ENCODE measurements at regions not wholly inside any gene's neighbourhood (a gene's known extent, or its start where the extent isn't known, plus 50 kb on each side); places are given as distances from the start of the nearest gene placed in this dataset.

DNA sequence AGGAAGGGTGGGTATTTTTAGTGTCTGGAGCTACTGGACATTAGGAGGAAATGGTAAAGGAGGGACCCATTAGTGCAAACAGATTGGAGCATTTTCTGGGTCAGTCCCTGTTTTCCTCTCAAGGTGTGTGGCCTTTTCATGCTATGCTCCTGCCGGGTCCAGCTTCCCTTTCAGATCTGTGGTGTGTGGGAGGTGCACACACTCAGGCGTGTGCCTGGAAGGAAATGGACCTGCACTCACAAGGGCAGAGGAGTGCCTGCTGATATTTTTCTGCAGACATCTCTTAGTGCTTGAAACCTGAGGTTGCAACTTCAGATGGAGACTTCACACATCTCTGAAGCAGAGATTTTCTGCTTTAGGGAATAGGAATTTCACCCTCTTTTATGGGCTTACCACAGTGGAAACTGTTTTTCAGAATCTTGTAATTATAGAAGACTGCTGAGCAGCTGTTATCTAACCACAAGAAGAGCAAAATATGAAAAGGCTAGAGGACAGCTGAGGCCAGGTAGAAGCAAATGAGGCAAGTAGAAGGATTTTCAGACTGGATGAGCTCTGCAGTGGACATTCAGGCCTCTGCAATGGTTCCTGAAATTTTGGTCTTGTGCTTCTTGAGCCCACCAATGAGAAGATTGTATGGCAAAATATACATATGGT, 764.3 kb downstream of the QKI start:
- no peak overlapping the region for H3K4me3 ChIP-seq
- no peak for TF ChIP-seq EZH2phosphoT487 (IDR thresholded peaks at IDR 0.05; ENCODE audit: insufficient read depth, low read depth)
- no peak for TF ChIP-seq EZH2 (IDR thresholded peaks at IDR 0.05; ENCODE audit: insufficient read depth, poor library complexity, severe bottlenecking)
- in situ Hi-C loops (cut with MboI) = no loop called here
- no peaks in the 10 kb centered on the region for H3K27me3 ChIP-seq (replicated peaks; ENCODE audit: insufficient read depth)
- no peak for DNase-seq
- H3K4me1 ChIP-seq (ENCODE audit: insufficient read depth) = no peaks in the 10 kb centered on the region
- H3K36me3 ChIP-seq (ENCODE audit: low read depth) = no peaks in the 10 kb centered on the region
- no peak overlapping the region for H3K4me2 ChIP-seq (ENCODE audit: unreplicated experiment)
- H3K9me2 ChIP-seq (ENCODE audit: insufficient read depth) = no peaks in the 10 kb centered on the region
- WGBS, 2 experiments (ENCODE audit: low coverage in 1 of 2, low lambda C conversion rate in 2 of 2, missing lambda C conversion rate in 2 of 2) = 34 to 35% methylated on average over 2 of the region's 2 CpGs
- H2AFZ ChIP-seq = no peak overlapping the region
- no peaks in the 10 kb centered on the region for H4K20me1 ChIP-seq (ENCODE audit: insufficient read depth)
- no peak overlapping the region for H3K9ac ChIP-seq
- H3K27ac ChIP-seq = no peak overlapping the region
- H3K9me3 ChIP-seq (ENCODE audit: low read depth) = no peaks in the 10 kb centered on the region
- H3K79me2 ChIP-seq (ENCODE audit: insufficient read depth) = no peaks in the 10 kb centered on the region
- no peaks in the 10 kb centered on the region for H3F3A ChIP-seq (ENCODE audit: insufficient read depth)

- Histone ChIP-seq H3F3A (ENCODE audit: insufficient read depth) (no peaks in the 10 kb centered on the region), H3K79me2 (ENCODE audit: insufficient read depth) (no peaks in the 10 kb centered on the region), H3K36me3 (ENCODE audit: low read depth) (no peaks in the 10 kb centered on the region), H3K9me3 (ENCODE audit: low read depth) (no peaks in the 10 kb centered on the region), H3K9me2 (ENCODE audit: insufficient read depth) (no peaks in the 10 kb centered on the region), H3K9ac (no peak overlapping the region), H2AFZ (no peak overlapping the region), H4K20me1 (ENCODE audit: insufficient read depth) (no peaks in the 10 kb centered on the region), H3K4me3 (no peak overlapping the region), H3K4me1 (ENCODE audit: insufficient read depth) (no peaks in the 10 kb centered on the region), H3K27me3 (replicated peaks; ENCODE audit: insufficient read depth) (no peaks in the 10 kb centered on the region), H3K27ac (no peak overlapping the region), H3K4me2 (ENCODE audit: unreplicated experiment) (no peak overlapping the region)
- DNase-seq = no peak
- 33 to 45% methylated on average over 7 of the region's 7 CpGs for WGBS, 2 experiments (ENCODE audit: low coverage in 1 of 2, low lambda C conversion rate in 2 of 2, missing lambda C conversion rate in 2 of 2)
- in situ Hi-C loops (cut with MboI) = no loop called here
- no peak for TF ChIP-seq EZH2 (IDR thresholded peaks at IDR 0.05; ENCODE audit: insufficient read depth, poor library complexity, severe bottlenecking)
- no peak for TF ChIP-seq EZH2phosphoT487 (IDR thresholded peaks at IDR 0.05; ENCODE audit: insufficient read depth, low read depth)
Measured at GRCh38 chr6:164169355-164169754, 754.8 kb downstream of the QKI start.

DNA sequence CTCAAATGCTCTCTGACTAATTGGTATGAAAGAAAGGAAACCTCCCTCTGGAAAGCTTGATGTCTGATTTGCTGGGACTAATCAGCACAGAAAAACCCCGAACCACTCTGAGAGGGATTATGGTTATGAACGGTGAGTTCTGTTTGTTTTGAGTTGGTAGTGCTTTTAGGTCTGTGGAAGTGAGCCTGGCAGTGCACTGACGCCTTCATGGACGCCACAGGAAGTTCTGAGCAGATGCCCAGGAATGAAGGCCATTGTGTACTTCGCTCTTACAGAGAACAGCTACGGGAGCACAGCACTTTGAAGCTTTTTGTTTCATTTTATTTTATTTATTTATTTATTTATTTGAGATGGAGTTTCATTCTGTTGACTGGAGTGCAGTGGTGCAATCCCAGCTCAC, 754.1 kb downstream of the QKI start:
- in situ Hi-C loops (cut with MboI) = no loop called here
- Histone ChIP-seq H2AFZ (no peak overlapping the region), H3K4me3 (no peak overlapping the region), H3K9me3 (ENCODE audit: low read depth) (no peaks in the 10 kb centered on the region), H3K27me3 (replicated peaks; ENCODE audit: insufficient read depth) (no peaks in the 10 kb centered on the region), H4K20me1 (ENCODE audit: insufficient read depth) (no peaks in the 10 kb centered on the region), H3K9ac (no peak overlapping the region), H3K4me2 (ENCODE audit: unreplicated experiment) (no peak overlapping the region), H3F3A (ENCODE audit: insufficient read depth) (no peaks in the 10 kb centered on the region), H3K27ac (no peak overlapping the region), H3K79me2 (ENCODE audit: insufficient read depth) (no peaks in the 10 kb centered on the region), H3K36me3 (ENCODE audit: low read depth) (no peaks in the 10 kb centered on the region), H3K9me2 (ENCODE audit: insufficient read depth) (no peaks in the 10 kb centered on the region), H3K4me1 (ENCODE audit: insufficient read depth) (no peaks in the 10 kb centered on the region)
- 29 to 34% methylated on average over 6 of the region's 6 CpGs for WGBS, 2 experiments (ENCODE audit: low coverage in 1 of 2, low lambda C conversion rate in 2 of 2, missing lambda C conversion rate in 2 of 2)
- no peak for DNase-seq
- TF ChIP-seq EZH2 (IDR thresholded peaks at IDR 0.05; ENCODE audit: insufficient read depth, poor library complexity, severe bottlenecking) = no peak
- no peak for TF ChIP-seq EZH2phosphoT487 (IDR thresholded peaks at IDR 0.05; ENCODE audit: insufficient read depth, low read depth)

- in situ Hi-C loops (cut with MboI) = no loop called here
- WGBS, 2 experiments (ENCODE audit: low coverage in 1 of 2, low lambda C conversion rate in 2 of 2, missing lambda C conversion rate in 2 of 2) = 41 to 50% methylated on average over 8 of the region's 8 CpGs
- no peaks in the 10 kb centered on the region for H3F3A ChIP-seq (ENCODE audit: insufficient read depth)
- no peak overlapping the region for H3K9ac ChIP-seq
- no peak for DNase-seq
- H3K36me3 ChIP-seq (ENCODE audit: low read depth) = no peaks in the 10 kb centered on the region
- no peak for TF ChIP-seq EZH2phosphoT487 (IDR thresholded peaks at IDR 0.05; ENCODE audit: insufficient read depth, low read depth)
- TF ChIP-seq EZH2 (IDR thresholded peaks at IDR 0.05; ENCODE audit: insufficient read depth, poor library complexity, severe bottlenecking) = no peak
- no peaks in the 10 kb centered on the region for H3K4me1 ChIP-seq (ENCODE audit: insufficient read depth)
- no peaks in the 10 kb centered on the region for H3K27me3 ChIP-seq (replicated peaks; ENCODE audit: insufficient read depth)
- no peak overlapping the region for H2AFZ ChIP-seq
- no peak overlapping the region for H3K27ac ChIP-seq
- H3K4me2 ChIP-seq (ENCODE audit: unreplicated experiment) = no peak overlapping the region
- H3K4me3 ChIP-seq = no peak overlapping the region
- H3K9me2 ChIP-seq (ENCODE audit: insufficient read depth) = no peaks in the 10 kb centered on the region
- H3K79me2 ChIP-seq (ENCODE audit: insufficient read depth) = no peaks in the 10 kb centered on the region
- H4K20me1 ChIP-seq (ENCODE audit: insufficient read depth) = no peaks in the 10 kb centered on the region
- no peaks in the 10 kb centered on the region for H3K9me3 ChIP-seq (ENCODE audit: low read depth)
Measured at GRCh38 chr6:164167873-164168405, 753.4 kb downstream of the QKI start.
